Adrenal gland (tissue), 9 donors: ENCODE measurements at regions not wholly inside any gene's neighbourhood (a gene's known extent, or its start where the extent isn't known, plus 50 kb on each side); places are given as distances from the start of the nearest gene placed in this dataset.

Experiments used
- DNase-seq, 7 donors: peaks; one replicate each; pipeline ENCODE4 v3.0.0-alpha.2; 2019 to 2020
- H3K27ac ChIP-seq, 5 donors: fragments of 200-600 bp; sonication (generic) in 4 of 5; 1 replicate in 3 of 5; 2 replicates in 2 of 5; pipeline versions ENCODE4 v1.5.1 to v1.8.0; 2016 to 2020; ENCODE audit warnings: mild to moderate bottlenecking in 1 of 5
- H3K27me3 ChIP-seq: fragments of 200-600 bp; 2 replicates; pipeline ENCODE4 v1.8.0; 2021
- H3K36me3 ChIP-seq, 2 donors: fragments of 200-600 bp; replicated peaks in 1 of 2; 1 replicate in 1 of 2; 2 replicates in 1 of 2; pipeline versions ENCODE4 v1.5.1 to v1.8.0; 2018 to 2022
- H3K4me1 ChIP-seq, 2 donors: fragments of 200-600 bp; replicated peaks in 1 of 2; 1 replicate in 1 of 2; 2 replicates in 1 of 2; pipeline versions ENCODE4 v1.5.1 to v1.8.0; 2018 to 2021
- H3K4me3 ChIP-seq, 4 donors: fragments of 200-600 bp; sonication (generic) in 3 of 4; one replicate each; pipeline ENCODE4 v1.5.1; 2016 to 2018
- H3K9me3 ChIP-seq, 3 donors: fragments of 200-600 bp; sonication (generic) in 1 of 3; replicated peaks in 1 of 3; 1 replicate in 2 of 3; 2 replicates in 1 of 3; pipeline versions ENCODE4 v1.5.1 to v1.8.0; 2016 to 2021
- POLR2A ChIP-seq, 2 donors: fragments of 450-650 bp; IDR thresholded peaks; one replicate each; pipeline ENCODE4 v1.6.1; 2017; ENCODE audit warnings: antibody characterized with exemption in 2 of 2, mild to moderate bottlenecking in 2 of 2, moderate library complexity in 1 of 2
- WGBS, 4 donors: extraction: QIAGEN DNeasy Blood & Tissue Kit in 2 of 4; methylation state at CpG; one replicate each; pipeline versions ENCODE4 v1.1.5 to v1.1.7; 2013 to 2017; 5-methylcytosine and 5-hydroxymethylcytosine counted together
- intact Hi-C, 2 donors: fragments of 100-400 bp; cut with DNase I; formaldehyde crosslinking; loops; one replicate each; pipeline versions ENCODE4 v1.14.1 to v1.15.0; 2022 to 2023
- TF ChIP-seq, protein P1 (sequence below), 6 experiments: fragments of 450-650 bp in 4 of 6; fragments of 200-600 bp in 2 of 6; sonication (generic) in 1 of 6; IDR thresholded peaks; 1 replicate in 5 of 6; 2 replicates in 1 of 6; pipeline versions ENCODE4 v1.5.1 to v1.8.0; 2016 to 2021; ENCODE audit warnings: antibody characterized with exemption in 6 of 6, mild to moderate bottlenecking in 2 of 6, moderate library complexity in 1 of 6
- donor health status: healthy with polysubstance abuse.
- donor health status: Bipolar disorder and iron deficiency.
- donor health status: DM: yes; HTN: yes; CAD: no.
- donor health status: DM: no; HTN: no; CAD: no.
- donor health status: DM: no; HTN: no; CAD: no.

DNA sequence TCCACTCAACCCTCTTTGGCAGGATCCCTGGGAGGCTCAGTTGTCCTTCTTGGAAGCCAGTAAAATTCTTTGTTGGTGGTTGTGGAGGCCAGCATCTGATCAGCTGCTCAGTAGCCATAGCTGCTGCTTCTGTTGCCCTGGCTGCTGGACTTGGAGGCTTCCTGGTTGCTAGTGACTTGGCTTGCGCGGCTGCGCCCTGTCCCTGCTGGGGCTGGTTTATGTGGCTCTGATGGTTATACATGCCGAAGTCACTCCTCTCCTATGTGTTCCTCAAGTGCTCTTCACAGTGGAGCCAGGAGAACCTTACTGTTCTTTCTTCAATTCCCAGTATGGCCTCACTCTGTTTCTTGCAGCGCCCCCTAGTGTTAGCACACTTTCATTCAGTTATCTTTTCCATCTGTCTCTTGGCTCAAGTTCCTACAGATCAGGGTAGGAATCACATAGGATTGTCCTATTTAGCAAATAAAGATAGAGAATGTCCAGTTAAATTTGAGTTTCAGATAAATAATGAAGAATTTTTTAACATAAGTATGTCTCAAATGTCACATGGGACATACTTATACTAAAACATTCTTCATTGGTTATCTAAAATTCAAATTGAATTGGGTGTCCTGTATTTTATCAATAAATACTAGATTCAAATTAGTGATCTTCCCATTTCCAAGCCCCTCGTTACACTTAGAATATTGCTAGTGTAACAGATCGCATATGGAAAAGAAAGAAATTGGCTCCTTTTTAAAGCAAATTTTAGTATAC, 176.5 kb downstream of the TGFB2 start:
- no peaks in the 10 kb centered on the region for H3K36me3 ChIP-seq
- 50 to 73% (median 71%) methylated on average over 4 to 7 of the region's 7 CpGs for WGBS, 4 donors
- H3K4me3 ChIP-seq = no peak overlapping the region
- peak; percentile 51 to 85 (median 67) for DNase-seq
- H3K9me3 ChIP-seq = no peaks in the 10 kb centered on the region
- H3K4me1 ChIP-seq = no peaks in the 10 kb centered on the region
- TF ChIP-seq, protein P1, sequence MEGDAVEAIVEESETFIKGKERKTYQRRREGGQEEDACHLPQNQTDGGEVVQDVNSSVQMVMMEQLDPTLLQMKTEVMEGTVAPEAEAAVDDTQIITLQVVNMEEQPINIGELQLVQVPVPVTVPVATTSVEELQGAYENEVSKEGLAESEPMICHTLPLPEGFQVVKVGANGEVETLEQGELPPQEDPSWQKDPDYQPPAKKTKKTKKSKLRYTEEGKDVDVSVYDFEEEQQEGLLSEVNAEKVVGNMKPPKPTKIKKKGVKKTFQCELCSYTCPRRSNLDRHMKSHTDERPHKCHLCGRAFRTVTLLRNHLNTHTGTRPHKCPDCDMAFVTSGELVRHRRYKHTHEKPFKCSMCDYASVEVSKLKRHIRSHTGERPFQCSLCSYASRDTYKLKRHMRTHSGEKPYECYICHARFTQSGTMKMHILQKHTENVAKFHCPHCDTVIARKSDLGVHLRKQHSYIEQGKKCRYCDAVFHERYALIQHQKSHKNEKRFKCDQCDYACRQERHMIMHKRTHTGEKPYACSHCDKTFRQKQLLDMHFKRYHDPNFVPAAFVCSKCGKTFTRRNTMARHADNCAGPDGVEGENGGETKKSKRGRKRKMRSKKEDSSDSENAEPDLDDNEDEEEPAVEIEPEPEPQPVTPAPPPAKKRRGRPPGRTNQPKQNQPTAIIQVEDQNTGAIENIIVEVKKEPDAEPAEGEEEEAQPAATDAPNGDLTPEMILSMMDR (IDR thresholded peaks at IDR 0.05) = peak; percentile 56 to 80 (median 72)
- TF ChIP-seq POLR2A (IDR thresholded peaks at IDR 0.05) = no peak
- H3K27me3 ChIP-seq = no peaks in the 10 kb centered on the region
- no peak overlapping the region for H3K27ac ChIP-seq
- intact Hi-C loops = loop anchor here in 1 of 2 donors (5.0 kb wide), 1 partner anchor 184 kb away; no protein-coding TSS in a partner anchor

DNA sequence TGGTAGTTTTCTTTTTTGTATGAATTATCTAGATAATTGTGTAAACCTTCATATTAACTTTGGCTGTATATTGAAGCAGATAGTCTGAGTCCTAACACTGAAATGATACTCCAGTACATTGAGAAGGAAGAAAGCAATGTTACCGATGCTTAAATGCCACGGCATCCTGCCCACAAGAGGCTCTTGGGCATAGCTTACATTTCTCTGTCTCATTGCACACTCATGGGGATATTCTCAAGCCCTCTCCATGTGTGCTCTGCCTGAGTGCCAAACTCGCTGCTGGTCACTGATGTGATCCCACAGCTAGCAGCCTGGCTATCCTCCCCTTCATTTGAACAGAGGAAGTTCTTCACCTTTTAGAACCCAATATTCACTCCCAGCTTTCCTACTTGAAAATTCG, 179.4 kb downstream of the TGFB2 start:
- Histone ChIP-seq H3K27me3 (no peaks in the 10 kb centered on the region), H3K4me3 (no peak overlapping the region), H3K36me3 (no peaks in the 10 kb centered on the region), H3K4me1 (no peaks in the 10 kb centered on the region), H3K9me3 (no peaks in the 10 kb centered on the region), H3K27ac (no peak overlapping the region)
- TF ChIP-seq POLR2A (IDR thresholded peaks at IDR 0.05) = no peak
- TF ChIP-seq, protein P1 (IDR thresholded peaks at IDR 0.05) = no peak
- no peak for DNase-seq
- 49 to 80% (median 52%) methylated on average over 4 of the region's 4 CpGs for WGBS, 4 donors
- intact Hi-C loops = loop anchor here in 1 of 2 donors (5.0 kb wide), 1 partner anchor 187 kb away; no protein-coding TSS in a partner anchor

DNA sequence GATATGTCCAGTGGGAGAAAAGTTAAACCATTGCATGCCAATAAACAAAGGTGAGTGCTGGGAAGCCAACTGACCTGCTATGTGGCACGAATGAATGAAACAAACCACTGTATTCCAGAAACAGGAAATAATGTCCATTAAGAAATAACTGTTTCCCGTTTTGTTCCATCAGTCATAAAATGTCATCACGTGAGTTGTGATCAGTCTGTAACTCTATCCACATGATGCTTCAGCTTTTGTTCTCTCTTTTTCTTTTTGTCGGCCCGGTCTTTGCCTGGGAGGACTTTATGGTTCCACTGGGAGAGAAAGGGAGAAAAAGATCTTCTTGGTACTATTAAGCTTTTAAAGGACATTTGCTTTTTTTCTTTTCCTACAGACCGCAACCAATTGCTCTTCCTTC, 179.9 kb downstream of the TGFB2 start:
- intact Hi-C loops = no loop called here

DNA sequence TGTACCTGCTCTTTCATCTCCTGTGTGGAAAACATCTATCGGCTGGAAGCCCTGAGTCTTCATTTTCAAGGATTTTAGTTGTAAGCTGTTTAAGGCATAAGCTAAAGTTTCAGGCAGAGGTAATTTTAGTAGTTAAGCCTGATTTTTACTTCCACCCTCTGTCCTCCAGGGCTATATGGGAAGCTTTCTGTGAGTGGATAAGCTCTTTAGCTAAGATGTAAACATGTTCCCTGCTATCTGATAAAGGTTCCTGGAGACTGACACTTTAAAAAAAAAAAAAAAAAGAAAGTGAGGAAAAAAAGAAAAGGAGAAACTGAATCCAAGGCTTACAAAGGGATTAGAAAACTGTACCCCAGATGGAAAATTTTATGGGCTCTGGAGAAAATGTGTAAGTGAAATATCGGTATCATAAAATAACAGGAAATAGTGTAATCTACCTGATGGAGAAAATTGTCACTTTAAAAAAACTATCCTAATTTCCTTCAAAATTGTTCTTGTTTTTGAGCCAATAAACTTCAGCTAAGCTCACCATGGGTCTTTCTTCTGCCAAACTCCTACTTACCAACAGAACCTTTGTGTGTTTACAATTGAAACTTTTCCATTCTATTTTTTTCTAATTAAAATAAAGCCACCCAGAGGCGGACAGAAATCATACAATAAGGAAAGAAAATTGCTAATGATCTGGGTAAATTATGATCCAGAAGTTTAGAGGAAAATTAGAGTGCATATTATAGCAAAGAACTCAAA, 180.5 kb downstream of the TGFB2 start:
- Histone ChIP-seq H3K36me3 (no peaks in the 10 kb centered on the region), H3K9me3 (no peaks in the 10 kb centered on the region), H3K4me1 (no peaks in the 10 kb centered on the region), H3K4me3 (no peak overlapping the region), H3K27me3 (no peaks in the 10 kb centered on the region), H3K27ac (no peak overlapping the region)
- no peak for DNase-seq
- WGBS, 4 donors = 75 to 88% (median 83%) methylated on average over 3 of the region's 3 CpGs
- intact Hi-C loops = no loop called here
- TF ChIP-seq, protein P1 (IDR thresholded peaks at IDR 0.05) = no peak
- no peak for TF ChIP-seq POLR2A (IDR thresholded peaks at IDR 0.05)

More for the DNA sequence above, 179.9 kb downstream of the TGFB2 start:
- H3K4me1 ChIP-seq = no peaks in the 10 kb centered on the region
- H3K27me3 ChIP-seq = no peaks in the 10 kb centered on the region
- TF ChIP-seq POLR2A (IDR thresholded peaks at IDR 0.05) = no peak
- TF ChIP-seq, protein P1 (IDR thresholded peaks at IDR 0.05) = no peak
- no peak overlapping the region for H3K4me3 ChIP-seq
- no peaks in the 10 kb centered on the region for H3K36me3 ChIP-seq
- no peak for DNase-seq
- no peak overlapping the region for H3K27ac ChIP-seq
- 59 to 68% (median 64%) methylated on average over 6 of the region's 6 CpGs for WGBS, 4 donors
- H3K9me3 ChIP-seq = no peaks in the 10 kb centered on the region
